H1 (cell line): ENCODE measurements at regions not wholly inside any gene's neighbourhood (a gene's known extent, or its start where the extent isn't known, plus 50 kb on each side); places are given as distances from the start of the nearest gene placed in this dataset.
A peak's percentile ranks its signal among the peaks of the same experiment; 100 is the strongest.

ENCODE experiments used
- CTCF ChIA-PET: fragments of 300-600 bp; sonication (Branson Sonifier 250); formaldehyde crosslinking; loops from one replicate; lab custom pipeline; 2021; ENCODE audit not compliant: partially characterized antibody; lab: Charles Lee
- POLR2A ChIA-PET: fragments of 300-600 bp; sonication (Branson Sonifier 250); formaldehyde crosslinking; loops from one replicate; lab custom pipeline; 2021; ENCODE audit warnings: inconsistent platforms; ENCODE audit not compliant: partially characterized antibody; lab: Charles Lee
- DNase-seq, 2 experiments: peaks; one replicate each; pipeline versions ENCODE4 v3.0.0 to v3.0.0-alpha.2; 2010 to 2022; ENCODE audit warnings: low spot score in 2 of 2, low read depth in 1 of 2, mixed read lengths in 1 of 2
- FAIRE-seq: peaks from 2 replicates; lab custom pipeline; 2011; peaks lifted over from hg19 to GRCh38; lab: Jason Lieb, UNC
- H2AFZ ChIP-seq: 2 replicates; pipeline ENCODE4 v1.8.1; 2012; ENCODE audit warnings: low read length, inconsistent platforms
- H2AK5ac ChIP-seq: 2 replicates; pipeline ENCODE4 v1.6.1; 2013; ENCODE audit warnings: low read depth, low read length
- H2BK120ac ChIP-seq: replicated peaks from 2 replicates; pipeline ENCODE3; 2013; ENCODE audit warnings: low read depth, low read length, inconsistent platforms
- H2BK12ac ChIP-seq: 2 replicates; pipeline ENCODE4 v1.6.1; 2013; ENCODE audit warnings: low read depth, low read length
- H2BK15ac ChIP-seq: 2 replicates; pipeline ENCODE4 v1.6.1; 2013; ENCODE audit warnings: low read length
- H2BK20ac ChIP-seq: 2 replicates; pipeline ENCODE4 v1.6.1; 2013; ENCODE audit warnings: low read length
- H2BK5ac ChIP-seq: 2 replicates; pipeline ENCODE4 v1.6.1; 2013; ENCODE audit warnings: low read depth, low read length
- H3K14ac ChIP-seq: 2 replicates; pipeline ENCODE4 v1.6.1; 2013; ENCODE audit warnings: inconsistent platforms; ENCODE audit not compliant: insufficient read length
- H3K18ac ChIP-seq: 2 replicates; pipeline ENCODE4 v1.6.1; 2013; ENCODE audit warnings: low read length; ENCODE audit errors: extremely low read depth
- H3K23ac ChIP-seq: 2 replicates; pipeline ENCODE4 v1.6.1; 2013; ENCODE audit warnings: inconsistent platforms; ENCODE audit not compliant: insufficient read length
- H3K23me2 ChIP-seq: 2 replicates; pipeline ENCODE4 v1.6.1; 2013; ENCODE audit warnings: low read depth, low read length
- H3K27ac ChIP-seq: 2 replicates; pipeline ENCODE4 v1.6.1; 2011; ENCODE audit warnings: low read depth, low read length, inconsistent platforms
- H3K27me3 ChIP-seq, 4 experiments: replicated peaks in 1 of 4; 1 replicate in 1 of 4; 2 replicates in 3 of 4; pipeline versions ENCODE4 v1.6.1 to v1.8.1; 2011 to 2013; ENCODE audit warnings: low read length in 3 of 4, mild to moderate bottlenecking in 3 of 4, inconsistent platforms in 2 of 4, mixed read lengths in 2 of 4, moderate library complexity in 1 of 4; ENCODE audit not compliant: control insufficient read depth in 3 of 4, insufficient read depth in 3 of 4; ENCODE audit errors: extremely low read depth in 1 of 4
- H3K36me3 ChIP-seq, 4 experiments: 2 replicates each; pipeline versions ENCODE4 v1.6.1 to v1.8.1; 2011 to 2013; ENCODE audit warnings: mild to moderate bottlenecking in 4 of 4, low read length in 3 of 4, moderate library complexity in 2 of 4, control low read depth in 1 of 4, inconsistent platforms in 1 of 4; ENCODE audit not compliant: insufficient read depth in 4 of 4, control insufficient read depth in 2 of 4
- H3K4ac ChIP-seq: replicated peaks from 2 replicates; pipeline ENCODE3; 2013; ENCODE audit warnings: low read length, low read depth, mixed read lengths, inconsistent platforms; ENCODE audit not compliant: insufficient read length
- H3K4me1 ChIP-seq, 4 experiments: replicated peaks in 1 of 4; 1 replicate in 1 of 4; 2 replicates in 3 of 4; pipeline versions ENCODE4 v1.6.1 to v1.8.1; 2011 to 2013; ENCODE audit warnings: low read length in 3 of 4, inconsistent platforms in 2 of 4, mixed read lengths in 1 of 4; ENCODE audit not compliant: insufficient read depth in 4 of 4, control insufficient read depth in 3 of 4
- H3K4me2 ChIP-seq, 2 experiments: 2 replicates each; pipeline versions ENCODE4 v1.6.1 to v1.8.1; 2011 to 2013; ENCODE audit warnings: low read depth in 2 of 2, low read length in 2 of 2, control low read depth in 1 of 2, inconsistent platforms in 1 of 2, mild to moderate bottlenecking in 1 of 2; ENCODE audit not compliant: insufficient read depth in 1 of 2
- H3K4me3 ChIP-seq, 4 experiments: fragments of 200-600, 300-600 bp in 1 of 4; sonication (generic), shearing (Covaris generic), sonication (Bioruptor Twin) in 1 of 4; 2 replicates each; pipeline versions ENCODE4 v1.5.1 to v1.8.1; 2011 to 2016; ENCODE audit warnings: low read length in 4 of 4, low read depth in 3 of 4, control low read depth in 2 of 4, inconsistent platforms in 2 of 4, mild to moderate bottlenecking in 2 of 4, mixed read lengths in 1 of 4, moderate library complexity in 1 of 4; ENCODE audit not compliant: insufficient read depth in 2 of 4; ENCODE audit errors: extremely low read depth in 1 of 4
- H3K56ac ChIP-seq: replicated peaks from 2 replicates; pipeline ENCODE3; 2013; ENCODE audit warnings: low read depth, mild to moderate bottlenecking, mixed read lengths, low read length, inconsistent platforms; ENCODE audit not compliant: insufficient read length
- H3K79me1 ChIP-seq: 2 replicates; pipeline ENCODE4 v1.6.1; 2013; ENCODE audit warnings: low read depth, low read length, control low read depth
- H3K79me2 ChIP-seq, 2 experiments: 2 replicates each; pipeline versions ENCODE4 v1.6.1 to v1.8.1; 2012 to 2013; ENCODE audit warnings: low read length in 2 of 2, mild to moderate bottlenecking in 2 of 2, inconsistent platforms in 1 of 2; ENCODE audit not compliant: insufficient read depth in 2 of 2, control insufficient read depth in 1 of 2
- H3K9ac ChIP-seq, 4 experiments: replicated peaks in 1 of 4; 1 replicate in 1 of 4; 2 replicates in 3 of 4; pipeline versions ENCODE4 v1.6.1 to v1.8.1; 2011 to 2013; ENCODE audit warnings: low read depth in 3 of 4, low read length in 3 of 4, control low read depth in 2 of 4, mild to moderate bottlenecking in 2 of 4, moderate library complexity in 2 of 4, inconsistent platforms in 1 of 4; ENCODE audit errors: extremely low read depth in 1 of 4
- H3K9me3 ChIP-seq, 2 experiments: 2 replicates each; pipeline versions ENCODE4 v1.6.1 to v1.8.1; 2012 to 2013; ENCODE audit warnings: mild to moderate bottlenecking in 2 of 2, moderate library complexity in 2 of 2, control low read depth in 1 of 2, inconsistent platforms in 1 of 2, low read depth in 1 of 2, low read length in 1 of 2, mixed read lengths in 1 of 2; ENCODE audit not compliant: insufficient read depth in 2 of 2
- H4K20me1 ChIP-seq, 2 experiments: replicated peaks in 1 of 2; 2 replicates each; pipeline versions ENCODE3 to v1.8.1; 2011 to 2013; ENCODE audit warnings: inconsistent platforms in 2 of 2, low read length in 2 of 2, mild to moderate bottlenecking in 1 of 2; ENCODE audit not compliant: insufficient read depth in 2 of 2, control insufficient read depth in 1 of 2
- H4K5ac ChIP-seq: 2 replicates; pipeline ENCODE4 v1.6.1; 2013; ENCODE audit warnings: low read length, low read depth, mixed read lengths, inconsistent platforms; ENCODE audit not compliant: insufficient read length
- H4K8ac ChIP-seq: 2 replicates; pipeline ENCODE4 v1.8.0; 2013; ENCODE audit warnings: mild to moderate bottlenecking, moderate library complexity, low read length, inconsistent platforms; ENCODE audit not compliant: insufficient read depth; ENCODE audit errors: extremely low read depth
- H4K91ac ChIP-seq: replicated peaks from 2 replicates; pipeline ENCODE3; 2013; ENCODE audit warnings: low read length, mixed read lengths, inconsistent platforms; ENCODE audit not compliant: insufficient read length
- CTBP2 ChIP-seq: IDR thresholded peaks from 2 replicates; pipeline ENCODE4 v1.7.0; 2011; ENCODE audit warnings: borderline replicate concordance, mild to moderate bottlenecking, moderate library complexity, mixed read lengths, low read length; ENCODE audit not compliant: insufficient read depth, insufficient read length
- CTCF ChIP-seq, 3 experiments: IDR thresholded peaks; 1 replicate in 2 of 3; 2 replicates in 1 of 3; pipeline versions ENCODE4 v1.5.1 to v1.6.1; 2011; ENCODE audit warnings: low read length in 3 of 3, mild to moderate bottlenecking in 3 of 3, inconsistent platforms in 2 of 3, low read depth in 1 of 3, moderate library complexity in 1 of 3; ENCODE audit not compliant: insufficient read depth in 1 of 3; ENCODE audit errors: control extremely low read depth in 1 of 3
- EP300 ChIP-seq, 2 experiments: IDR thresholded peaks; 1 replicate in 1 of 2; 2 replicates in 1 of 2; pipeline ENCODE4 v1.6.1; 2011 to 2012; ENCODE audit warnings: low read depth in 2 of 2, low read length in 2 of 2, mild to moderate bottlenecking in 2 of 2, borderline replicate concordance in 1 of 2, inconsistent platforms in 1 of 2, moderate library complexity in 1 of 2
- JUN ChIP-seq: IDR thresholded peaks from 2 replicates; pipeline ENCODE4 v1.6.1; 2011; ENCODE audit warnings: low read depth, mild to moderate bottlenecking, improper control_type of control experiment, low read length
- JUND ChIP-seq: IDR thresholded peaks from 2 replicates; pipeline ENCODE4 v1.6.1; 2011; ENCODE audit warnings: mild to moderate bottlenecking, improper control_type of control experiment, low read length
- KDM5A ChIP-seq: fragments of 200-600 bp; IDR thresholded peaks from 2 replicates; pipeline ENCODE4 v1.7.1; 2012; ENCODE audit warnings: mild to moderate bottlenecking, low read length, inconsistent platforms, mixed read lengths
- POLR2AphosphoS5 ChIP-seq: IDR thresholded peaks from 2 replicates; pipeline ENCODE4 v1.6.1; 2011; ENCODE audit warnings: low read depth, low read length
- POU5F1 ChIP-seq: IDR thresholded peaks from 2 replicates; pipeline ENCODE4 v1.6.1; 2011; ENCODE audit warnings: low read depth, mild to moderate bottlenecking, low read length, moderate library complexity
- WGBS, 2 experiments: shearing (Covaris generic) in 1 of 2; methylation state at CpG; one replicate each; pipeline versions ENCODE4 v1.1.6 to v1.1.7; 2013 to 2015; ENCODE audit warnings: low lambda C conversion rate in 2 of 2, mixed read lengths in 2 of 2, inconsistent platforms in 1 of 2, low coverage in 1 of 2, missing lambda C conversion rate in 1 of 2; ENCODE audit not compliant: insufficient replicate concordance in 2 of 2, insufficient coverage in 1 of 2, insufficient read length in 1 of 2; ENCODE audit errors: extremely low coverage in 1 of 2, missing lambda C conversion rate in 1 of 2; 5-methylcytosine and 5-hydroxymethylcytosine counted together

DNA sequence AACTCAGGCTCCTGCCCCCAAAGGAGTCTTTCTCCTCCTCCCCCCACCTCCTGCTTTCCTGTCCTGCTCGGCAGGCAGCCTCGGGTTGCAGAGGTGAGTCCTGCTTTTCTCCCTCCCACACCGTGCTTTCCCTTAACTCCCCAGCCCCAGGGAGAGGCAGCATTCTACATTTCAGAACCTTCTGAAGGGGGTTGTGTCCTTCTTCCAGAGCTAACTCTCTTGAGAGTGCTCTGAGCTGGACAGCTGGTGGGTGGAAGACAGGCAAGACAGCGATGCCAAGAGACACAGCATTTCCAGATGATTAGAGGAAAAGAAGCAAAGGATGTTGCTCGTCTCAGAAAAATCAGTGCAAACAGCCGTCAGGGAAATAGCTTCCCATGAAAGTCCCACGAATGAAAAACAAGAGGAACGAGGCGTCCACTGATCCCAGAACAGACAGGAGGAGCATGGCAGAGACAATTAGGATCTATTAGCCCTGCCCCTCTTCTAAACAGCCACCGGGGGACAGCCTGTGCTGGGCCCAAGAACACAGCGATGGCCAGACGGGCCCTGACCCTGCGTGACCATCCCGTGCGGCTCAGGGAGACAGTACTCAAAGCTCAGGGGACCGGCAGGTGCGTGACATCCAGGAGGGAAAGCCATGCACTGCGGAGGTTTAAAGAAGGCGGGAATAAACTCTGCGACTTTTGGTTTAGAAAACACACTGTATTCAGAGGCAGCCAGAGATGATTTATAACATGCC, 216.5 kb upstream of the RTL1 start:
- Histone ChIP-seq H3K14ac (no peak overlapping the region), H3K4me2 (no peak overlapping the region), H3K79me2 (no peaks in the 10 kb centered on the region), H3K4ac (no peak overlapping the region), H3K4me3 (no peak overlapping the region), H3K4me1 (peaks cover 0 to 9% (median under 1%) of the 10 kb centered on the region in 4 experiments; a peak in 3 of 7 replicates), H3K23me2 (peaks cover 8% of the 10 kb centered on the region; the same call in 1 of the 2 replicates), H2AK5ac (no peak overlapping the region), H2BK5ac (no peak overlapping the region; the same call in 1 of the 2 replicates), H4K5ac (no peak overlapping the region), H4K91ac (no peak overlapping the region), H3K23ac (no peak overlapping the region), H3K9ac (no peak overlapping the region), H2BK15ac (no peak overlapping the region), H4K8ac (no peak overlapping the region), H4K20me1 (no peaks in the 10 kb centered on the region), H3K36me3 (no peaks in the 10 kb centered on the region; a peak in 1 of 8 replicates), H2BK20ac (no peak overlapping the region), H2BK12ac (no peak overlapping the region), H3K27ac (no peak overlapping the region), H3K18ac (no peak overlapping the region), H3K79me1 (no peaks in the 10 kb centered on the region), H3K27me3 (no peaks in the 10 kb centered on the region), H2BK120ac (no peak overlapping the region), H3K9me3 (no peaks in the 10 kb centered on the region), H2AFZ (0 out of 2 replicates have a peak overlapping the region, but pooled peaks have one; percentile 63), H3K56ac (no peak overlapping the region)
- WGBS, 2 experiments, result 83% methylated on average over 20 of the region's 20 CpGs; no CpG with 5 or more reads in 1 of the 2 experiments
- FAIRE-seq (no peak), DNase-seq (peak in 1 of 2 experiments; percentile 45)
- ChIA-PET POLR2A (no interaction called here), CTCF (interaction anchor here (0.6 to 1.0 kb wide), 3 partner anchors 11 to 689 kb away, joined by 3 to 4 read pairs (median 4); no protein-coding TSS in a partner anchor)
- peak; percentile 2 to 34 (median 34) for TF ChIP-seq CTCF (IDR thresholded peaks at IDR 0.05; ENCODE audit: control extremely low read depth in 1 of 3, insufficient read depth in 1 of 3, low read depth in 1 of 3, low read length in 3 of 3)
- TF ChIP-seq CTBP2, result no peak
- no peak for TF ChIP-seq POU5F1
- TF ChIP-seq EP300 (IDR thresholded peaks at IDR 0.05; ENCODE audit: borderline replicate concordance in 1 of 2, low read depth in 2 of 2, low read length in 2 of 2), result no peak
- no peak for TF ChIP-seq JUND
- no peak for TF ChIP-seq KDM5A
- no peak for TF ChIP-seq POLR2AphosphoS5
- TF ChIP-seq JUN, result no peak
